B cell (primary cell): ENCODE measurements at regions not wholly inside any gene's neighbourhood (a gene's known extent, or its start where the extent isn't known, plus 50 kb on each side); places are given as distances from the start of the nearest gene placed in this dataset.

Experiments used
- CTCF ChIP-seq: fragments of 200-600 bp; IDR thresholded peaks from one replicate; pipeline ENCODE4 v1.8.0; 2022; ENCODE audit warnings: antibody characterized with exemption, mild to moderate bottlenecking
- EZH2 ChIP-seq: IDR thresholded peaks from 2 replicates; pipeline ENCODE4 v1.6.1; 2012; ENCODE audit warnings: borderline replicate concordance, low read depth, mild to moderate bottlenecking, moderate library complexity, low read length; ENCODE audit not compliant: insufficient read depth, poor library complexity, severe bottlenecking

GRCh38 chr11:76728227-76728626, 54.9 kb upstream of the TSKU start:
- no peak for TF ChIP-seq CTCF
- TF ChIP-seq EZH2: no peak
